Gastroesophageal sphincter (tissue), 4 donors: ENCODE measurements at regions not wholly inside any gene's neighbourhood (a gene's known extent, or its start where the extent isn't known, plus 50 kb on each side); places are given as distances from the start of the nearest gene placed in this dataset.

ENCODE experiments used
- ATAC-seq: fragments of 150-250 bp; one replicate; pipeline ENCODE4 v1.9.1; 2016; ENCODE audit warnings: mild to moderate bottlenecking, moderate library complexity
- H3K27ac ChIP-seq, 4 donors: fragments of 200-600 bp; sonication (generic) in 3 of 4; 1 replicate in 3 of 4; 2 replicates in 1 of 4; pipeline ENCODE4 v1.5.1; 2016 to 2019
- H3K27me3 ChIP-seq: fragments of 200-600 bp; sonication (generic); one replicate; pipeline ENCODE4 v1.5.1; 2019
- H3K36me3 ChIP-seq, 2 donors: fragments of 200-600 bp; sonication (generic); one replicate each; pipeline ENCODE4 v1.5.1; 2019; ENCODE audit warnings: control low read depth in 1 of 2
- H3K4me1 ChIP-seq, 3 donors: fragments of 200-600 bp; sonication (generic); 1 replicate in 2 of 3; 2 replicates in 1 of 3; pipeline ENCODE4 v1.5.1; 2016 to 2019; ENCODE audit warnings: control low read depth in 2 of 3
- H3K4me3 ChIP-seq, 2 donors: fragments of 200-600 bp; sonication (generic); one replicate each; pipeline ENCODE4 v1.5.1; 2019; ENCODE audit warnings: mild to moderate bottlenecking in 1 of 2, moderate library complexity in 1 of 2
- H3K9me3 ChIP-seq, 3 donors: fragments of 200-600 bp; sonication (generic); one replicate each; pipeline ENCODE4 v1.5.1; 2017 to 2019; ENCODE audit warnings: control low read depth in 2 of 3
- EP300 ChIP-seq: sonication (generic); formaldehyde crosslinking; IDR thresholded peaks from one replicate; pipeline ENCODE4 v1.6.1; 2017; ENCODE audit warnings: antibody characterized with exemption, mild to moderate bottlenecking
- POLR2A ChIP-seq, 2 donors: fragments of 450-650 bp; IDR thresholded peaks; one replicate each; pipeline ENCODE4 v1.6.1; 2017; ENCODE audit warnings: antibody characterized with exemption in 2 of 2, mild to moderate bottlenecking in 2 of 2, moderate library complexity in 1 of 2
- POLR2AphosphoS5 ChIP-seq: sonication (generic); formaldehyde crosslinking; IDR thresholded peaks from one replicate; pipeline ENCODE4 v1.6.1; 2017; ENCODE audit warnings: antibody characterized with exemption
- WGBS, 2 donors: methylation state at CpG; one replicate each; pipeline ENCODE4 v1.1.5; 2018; ENCODE audit warnings: low coverage in 1 of 2; 5-methylcytosine and 5-hydroxymethylcytosine counted together
- TF ChIP-seq, protein P1 (sequence below), 4 experiments: fragments of 200-600 bp in 2 of 4; fragments of 450-650 bp in 2 of 4; sonication (generic) in 1 of 4; IDR thresholded peaks; one replicate each; pipeline ENCODE4 v1.5.1; 2017 to 2019; ENCODE audit warnings: antibody characterized with exemption in 4 of 4, mild to moderate bottlenecking in 2 of 4, moderate library complexity in 2 of 4

DNA sequence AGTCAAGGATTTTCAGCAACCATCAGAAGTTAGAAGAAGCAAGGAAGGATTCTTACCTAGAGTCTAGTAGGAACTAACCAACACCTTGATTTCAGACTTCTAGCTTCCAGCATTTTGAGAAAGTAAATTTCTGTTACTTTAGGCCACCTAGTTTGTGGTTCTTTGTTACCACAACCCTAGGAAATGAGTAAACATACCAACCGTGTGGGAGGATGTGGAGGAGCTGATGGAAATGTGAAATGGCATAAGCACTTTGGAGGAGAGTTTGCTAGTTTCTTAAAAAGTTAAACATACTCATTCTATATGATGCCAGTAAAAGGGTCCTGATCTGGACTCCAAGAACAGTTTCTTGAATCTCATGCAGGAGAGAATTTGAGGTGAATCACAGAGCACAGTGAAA, 679.4 kb downstream of the PDHA2 start:
- Histone ChIP-seq H3K4me3 (no peak overlapping the region), H3K27ac (no peak overlapping the region), H3K36me3 (no peaks in the 10 kb centered on the region), H3K9me3 (no peaks in the 10 kb centered on the region), H3K27me3 (no peaks in the 10 kb centered on the region), H3K4me1 (no peaks in the 10 kb centered on the region)
- WGBS, 2 donors: 50 to 56% methylated on average over 1 of the region's 1 CpG
- TF ChIP-seq POLR2A (IDR thresholded peaks at IDR 0.05) (no peak), POLR2AphosphoS5 (no peak), EP300 (no peak)
- TF ChIP-seq, protein P1, sequence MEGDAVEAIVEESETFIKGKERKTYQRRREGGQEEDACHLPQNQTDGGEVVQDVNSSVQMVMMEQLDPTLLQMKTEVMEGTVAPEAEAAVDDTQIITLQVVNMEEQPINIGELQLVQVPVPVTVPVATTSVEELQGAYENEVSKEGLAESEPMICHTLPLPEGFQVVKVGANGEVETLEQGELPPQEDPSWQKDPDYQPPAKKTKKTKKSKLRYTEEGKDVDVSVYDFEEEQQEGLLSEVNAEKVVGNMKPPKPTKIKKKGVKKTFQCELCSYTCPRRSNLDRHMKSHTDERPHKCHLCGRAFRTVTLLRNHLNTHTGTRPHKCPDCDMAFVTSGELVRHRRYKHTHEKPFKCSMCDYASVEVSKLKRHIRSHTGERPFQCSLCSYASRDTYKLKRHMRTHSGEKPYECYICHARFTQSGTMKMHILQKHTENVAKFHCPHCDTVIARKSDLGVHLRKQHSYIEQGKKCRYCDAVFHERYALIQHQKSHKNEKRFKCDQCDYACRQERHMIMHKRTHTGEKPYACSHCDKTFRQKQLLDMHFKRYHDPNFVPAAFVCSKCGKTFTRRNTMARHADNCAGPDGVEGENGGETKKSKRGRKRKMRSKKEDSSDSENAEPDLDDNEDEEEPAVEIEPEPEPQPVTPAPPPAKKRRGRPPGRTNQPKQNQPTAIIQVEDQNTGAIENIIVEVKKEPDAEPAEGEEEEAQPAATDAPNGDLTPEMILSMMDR (IDR thresholded peaks at IDR 0.05): no peak
- ATAC-seq: no peak

DNA sequence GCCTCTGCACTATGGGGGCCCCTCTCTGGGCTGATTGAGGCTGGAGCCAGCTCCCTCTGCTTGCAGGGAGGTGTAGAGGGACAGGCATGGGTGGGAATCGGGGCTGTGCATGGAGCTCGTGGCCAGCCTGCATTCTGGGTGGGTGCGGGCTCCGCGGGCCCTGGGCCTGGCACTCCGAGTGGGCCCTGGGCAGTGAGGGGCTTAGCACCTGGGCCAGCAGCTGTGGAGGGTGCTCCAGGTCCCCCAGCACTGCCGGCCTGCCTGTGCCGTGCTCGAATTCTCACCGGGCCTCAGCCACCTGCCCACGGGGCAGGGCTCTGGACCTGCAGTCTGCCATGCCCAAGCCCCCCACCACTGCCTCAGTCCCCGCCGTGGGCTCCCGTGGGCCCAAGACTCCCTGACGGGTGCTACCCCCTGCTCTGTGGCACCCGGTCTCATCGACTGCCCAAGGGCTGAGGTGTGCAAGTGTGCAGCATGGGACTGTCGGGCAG, 681.2 kb downstream of the PDHA2 start:
- no peak for ATAC-seq
- no CpG with 5 or more reads among the region's 18 CpGs for WGBS, 2 donors

DNA sequence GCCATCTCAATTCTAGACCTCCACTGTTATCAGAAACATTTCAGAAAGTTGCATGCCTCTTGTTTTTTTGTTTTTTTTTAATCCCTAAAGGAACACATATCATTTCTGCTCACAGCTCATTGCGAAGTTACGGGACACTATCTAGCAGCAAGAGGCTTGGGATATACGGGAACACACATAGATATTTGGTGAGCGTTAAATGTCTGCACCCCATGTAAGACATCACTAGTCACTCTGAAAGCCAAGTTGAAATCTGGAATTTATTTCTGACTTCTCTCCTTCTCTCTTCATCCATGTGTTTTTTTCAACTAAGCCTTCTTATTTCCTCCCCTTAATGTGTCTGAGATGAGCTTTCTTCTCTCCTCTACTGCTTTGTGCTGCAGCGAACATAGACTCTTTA, 683.7 kb downstream of the PDHA2 start:
- Histone ChIP-seq H3K4me3 (no peak overlapping the region), H3K9me3 (no peaks in the 10 kb centered on the region), H3K27me3 (no peaks in the 10 kb centered on the region), H3K27ac (no peak overlapping the region), H3K4me1 (no peaks in the 10 kb centered on the region), H3K36me3 (no peaks in the 10 kb centered on the region)
- no peak for ATAC-seq
- TF ChIP-seq, protein P1 (IDR thresholded peaks at IDR 0.05): no peak
- TF ChIP-seq POLR2AphosphoS5 (no peak), POLR2A (IDR thresholded peaks at IDR 0.05) (no peak), EP300 (no peak)
- 59 to 69% methylated on average over 5 of the region's 5 CpGs for WGBS, 2 donors

More for the DNA sequence above, 681.2 kb downstream of the PDHA2 start:
- Histone ChIP-seq H3K9me3 (no peaks in the 10 kb centered on the region), H3K36me3 (no peaks in the 10 kb centered on the region), H3K27me3 (no peaks in the 10 kb centered on the region), H3K4me1 (no peaks in the 10 kb centered on the region), H3K27ac (no peak overlapping the region), H3K4me3 (no peak overlapping the region)
- TF ChIP-seq, protein P1 (IDR thresholded peaks at IDR 0.05): no peak
- TF ChIP-seq EP300 (no peak), POLR2A (IDR thresholded peaks at IDR 0.05) (no peak), POLR2AphosphoS5 (no peak)

DNA sequence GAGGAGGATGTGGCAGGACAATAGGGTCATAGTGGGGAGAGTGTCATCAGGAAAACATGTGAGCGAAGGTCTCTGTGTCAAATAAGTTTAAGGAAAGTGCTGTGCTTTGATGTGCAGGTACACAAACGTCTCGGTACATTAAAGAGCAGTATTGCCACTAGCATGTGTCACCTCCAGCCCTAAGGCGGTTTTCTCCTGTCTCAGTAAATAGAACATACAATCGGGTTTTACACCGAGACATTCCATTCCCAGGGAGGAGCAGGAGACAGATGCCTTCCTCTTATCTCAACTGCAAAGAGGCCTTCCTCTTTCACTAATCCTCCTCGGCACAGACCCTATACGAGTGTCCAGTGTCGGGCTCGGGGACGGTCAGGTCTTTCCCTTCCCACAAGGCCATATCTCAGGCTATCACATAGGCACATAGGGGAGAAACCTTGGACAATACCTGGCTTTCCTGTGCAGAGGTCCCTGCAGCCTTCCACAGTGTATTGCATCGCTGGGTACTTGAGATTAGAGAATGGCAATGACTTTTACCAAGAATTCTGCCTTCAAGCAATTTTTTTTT, 684.5 kb downstream of the PDHA2 start:
- Histone ChIP-seq H3K4me3 (no peak overlapping the region), H3K36me3 (no peaks in the 10 kb centered on the region), H3K27me3 (no peaks in the 10 kb centered on the region), H3K4me1 (no peaks in the 10 kb centered on the region), H3K9me3 (no peaks in the 10 kb centered on the region), H3K27ac (no peak overlapping the region)
- TF ChIP-seq EP300: no peak
- no peak for TF ChIP-seq POLR2A (IDR thresholded peaks at IDR 0.05)
- 66 to 76% methylated on average over 2 to 12 of the region's 12 CpGs for WGBS, 2 donors
- no peak for ATAC-seq

DNA sequence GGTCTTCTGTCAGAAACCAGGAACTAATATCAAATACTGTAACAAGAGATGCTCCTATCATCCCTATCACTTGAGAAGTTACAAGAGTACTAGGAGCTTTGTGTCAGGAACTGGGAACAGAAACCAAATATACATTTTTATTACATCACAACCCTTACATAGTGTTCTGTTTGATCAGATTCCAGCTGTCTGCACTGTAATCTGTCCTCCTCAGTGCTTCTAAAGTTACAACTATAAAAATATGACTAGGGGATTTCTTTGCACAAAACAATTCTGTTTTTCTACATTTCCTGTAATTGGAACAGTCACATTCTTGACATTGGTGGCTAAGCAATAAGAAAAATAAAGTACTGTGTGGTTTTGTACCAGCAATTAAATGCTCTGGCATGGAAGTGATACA, 686.0 kb downstream of the PDHA2 start:
- Histone ChIP-seq H3K27ac (no peak overlapping the region), H3K4me3 (no peak overlapping the region), H3K4me1 (no peaks in the 10 kb centered on the region), H3K36me3 (no peaks in the 10 kb centered on the region), H3K9me3 (no peaks in the 10 kb centered on the region), H3K27me3 (no peaks in the 10 kb centered on the region)
- TF ChIP-seq POLR2A (IDR thresholded peaks at IDR 0.05) (no peak), EP300 (no peak), POLR2AphosphoS5 (no peak)
- TF ChIP-seq, protein P1 (IDR thresholded peaks at IDR 0.05): no peak
- ATAC-seq: no peak
